Choroid plexus epithelial cell (primary cell): ENCODE measurements at regions not wholly inside any gene's neighbourhood (a gene's known extent, or its start where the extent isn't known, plus 50 kb on each side); places are given as distances from the start of the nearest gene placed in this dataset.
"Not testable (repeated sequence)": the region's sequence is repeated elsewhere in the genome, so short reads cannot be mapped to it uniquely, and the experiment has no call there.

Experiments
- DNase-seq: peaks from one replicate; pipeline ENCODE4 v3.0.0-alpha.2; 2010; ENCODE audit warnings: low read depth
- H3K4me3 ChIP-seq: 2 replicates; pipeline ENCODE4 v1.5.1; 2011; ENCODE audit warnings: low read depth, mild to moderate bottlenecking, control low read depth, low read length, moderate library complexity
- TF ChIP-seq, protein P1 (sequence below): conservative IDR thresholded peaks from 2 replicates; pipeline ENCODE4 v1.5.1; 2011; ENCODE audit warnings: low read depth, mild to moderate bottlenecking, control low read depth, inconsistent platforms, low read length, moderate library complexity

GRCh38 chrX:47748576-47748975 is 88.1 kb upstream of the ZNF81 start:
- H3K4me3 ChIP-seq = no peak overlapping the region
- peak; percentile 61 for DNase-seq
- TF ChIP-seq, protein P1, sequence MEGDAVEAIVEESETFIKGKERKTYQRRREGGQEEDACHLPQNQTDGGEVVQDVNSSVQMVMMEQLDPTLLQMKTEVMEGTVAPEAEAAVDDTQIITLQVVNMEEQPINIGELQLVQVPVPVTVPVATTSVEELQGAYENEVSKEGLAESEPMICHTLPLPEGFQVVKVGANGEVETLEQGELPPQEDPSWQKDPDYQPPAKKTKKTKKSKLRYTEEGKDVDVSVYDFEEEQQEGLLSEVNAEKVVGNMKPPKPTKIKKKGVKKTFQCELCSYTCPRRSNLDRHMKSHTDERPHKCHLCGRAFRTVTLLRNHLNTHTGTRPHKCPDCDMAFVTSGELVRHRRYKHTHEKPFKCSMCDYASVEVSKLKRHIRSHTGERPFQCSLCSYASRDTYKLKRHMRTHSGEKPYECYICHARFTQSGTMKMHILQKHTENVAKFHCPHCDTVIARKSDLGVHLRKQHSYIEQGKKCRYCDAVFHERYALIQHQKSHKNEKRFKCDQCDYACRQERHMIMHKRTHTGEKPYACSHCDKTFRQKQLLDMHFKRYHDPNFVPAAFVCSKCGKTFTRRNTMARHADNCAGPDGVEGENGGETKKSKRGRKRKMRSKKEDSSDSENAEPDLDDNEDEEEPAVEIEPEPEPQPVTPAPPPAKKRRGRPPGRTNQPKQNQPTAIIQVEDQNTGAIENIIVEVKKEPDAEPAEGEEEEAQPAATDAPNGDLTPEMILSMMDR = no peak

DNA sequence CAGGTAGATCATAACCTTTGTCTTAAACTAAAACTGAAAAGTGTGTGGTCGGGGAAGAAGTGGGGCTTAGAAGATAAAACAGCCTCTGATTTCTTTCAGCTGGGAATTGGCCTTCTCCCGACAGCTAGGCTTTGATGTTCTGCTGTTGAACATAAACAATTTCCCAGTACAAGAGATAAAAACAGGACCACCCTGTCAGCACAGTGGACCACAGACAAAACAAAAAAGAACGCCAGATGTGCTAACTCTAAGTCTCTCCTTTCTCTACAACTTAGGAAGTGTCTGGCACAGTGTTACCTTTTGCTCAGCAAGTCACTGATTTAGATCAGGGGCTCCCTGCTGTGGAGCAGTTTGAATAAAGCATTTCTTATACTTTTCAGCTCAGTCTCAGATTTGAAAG is 87.5 kb upstream of the UXT start:
- DNase-seq = peak; percentile 83

DNA sequence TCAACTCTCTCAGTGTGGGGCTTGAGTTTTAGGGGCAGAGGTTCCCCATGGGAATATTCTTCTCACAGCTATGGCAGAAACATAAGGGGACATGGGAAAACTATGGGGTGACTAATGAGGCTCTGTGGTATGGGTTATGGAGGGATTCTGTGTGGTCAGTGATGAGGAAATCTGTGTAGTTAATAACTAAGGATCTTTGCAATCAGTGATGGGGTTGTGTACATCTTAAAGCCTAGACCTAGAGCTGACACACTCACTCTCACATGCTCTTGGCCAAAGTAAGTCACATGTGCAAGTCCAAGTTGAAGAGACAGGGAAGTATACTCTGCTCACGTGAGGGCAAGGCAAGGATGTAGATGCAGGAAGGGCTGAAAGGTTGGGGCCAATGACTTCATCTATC is 86.4 kb upstream of the UXT start:
- DNase-seq = peak; percentile 53
- TF ChIP-seq, protein P1 = no peak
- H3K4me3 ChIP-seq = no peak overlapping the region

More for the DNA sequence above, 87.5 kb upstream of the UXT start:
- TF ChIP-seq, protein P1 = no peak
- H3K4me3 ChIP-seq = no peak overlapping the region

- TF ChIP-seq, protein P1 = no peak
- peak; percentile 89 for DNase-seq
- no peak overlapping the region for H3K4me3 ChIP-seq
Measured at GRCh38 chrX:47743504-47743903, 84.5 kb upstream of the UXT start.

- not testable (repeated sequence) for DNase-seq, H3K4me3 ChIP-seq
Measured at GRCh38 chrX:47738870-47739269, 79.9 kb upstream of the UXT start.

- no peak for DNase-seq
- no peak overlapping the region for H3K4me3 ChIP-seq
- TF ChIP-seq, protein P1 = peak; percentile 19
Measured at GRCh38 chrX:47723689-47724088, 64.7 kb upstream of the UXT start.

- H3K4me3 ChIP-seq = no peak overlapping the region
- DNase-seq = no peak
- TF ChIP-seq, protein P1 = no peak
Measured at GRCh38 chrX:47723083-47723482, 64.1 kb upstream of the UXT start.

- no peak for DNase-seq
- H3K4me3 ChIP-seq = no peak overlapping the region
Measured at GRCh38 chrX:47722260-47722659, 63.3 kb upstream of the UXT start.

DNA sequence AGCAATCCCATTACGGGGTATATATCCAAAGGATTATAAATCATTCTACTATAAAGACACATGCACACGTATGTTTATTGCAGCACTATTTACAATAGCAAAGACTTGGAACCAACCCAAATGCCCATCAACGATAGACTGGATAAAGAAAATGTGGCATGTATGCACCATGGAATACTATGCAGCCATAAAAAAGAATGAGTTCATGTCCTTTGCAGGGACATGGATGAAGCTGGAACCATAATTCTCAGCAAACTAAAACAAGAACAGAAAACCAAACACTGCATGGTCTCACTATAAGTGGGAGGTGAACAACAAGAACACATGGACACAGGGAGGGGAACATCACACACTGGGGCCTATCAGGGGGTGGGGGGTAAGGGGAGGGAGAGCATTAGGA is 56.1 kb upstream of the UXT start:
- H3K4me3 ChIP-seq, DNase-seq: not testable (repeated sequence)

More at GRCh38 chrX:47722260-47722659, 63.3 kb upstream of the UXT start:
- TF ChIP-seq, protein P1 = no peak

- H3K4me3 ChIP-seq, DNase-seq: not testable (repeated sequence)
Measured at GRCh38 chrX:47712675-47713074, 53.7 kb upstream of the UXT start.
